ENCODE measurements at regions not wholly inside any gene's neighbourhood (a gene's known extent, or its start where the extent isn't known, plus 50 kb on each side); places are given as distances from the start of the nearest gene placed in this dataset.

DNA sequence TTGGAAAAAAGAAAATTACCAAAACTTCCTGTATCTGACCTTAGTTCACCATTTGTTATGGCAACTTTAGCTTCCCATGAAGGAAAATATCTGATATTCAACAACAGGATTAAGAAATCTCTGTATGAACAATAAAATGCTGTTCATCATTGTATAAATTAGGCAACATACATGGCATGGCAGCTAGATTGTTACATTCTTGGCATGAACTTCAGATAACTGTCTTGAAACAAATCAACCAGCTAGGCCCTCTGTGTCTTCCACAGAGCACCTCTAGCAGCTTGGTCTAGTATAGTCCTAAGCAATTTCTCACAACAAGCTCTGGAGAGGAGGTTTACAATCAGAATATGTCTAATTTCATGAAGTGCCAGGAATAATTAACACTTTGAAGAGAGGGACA is 105.4 kb upstream of the PCDH7 start:
- no peak for DNase-seq

DNA sequence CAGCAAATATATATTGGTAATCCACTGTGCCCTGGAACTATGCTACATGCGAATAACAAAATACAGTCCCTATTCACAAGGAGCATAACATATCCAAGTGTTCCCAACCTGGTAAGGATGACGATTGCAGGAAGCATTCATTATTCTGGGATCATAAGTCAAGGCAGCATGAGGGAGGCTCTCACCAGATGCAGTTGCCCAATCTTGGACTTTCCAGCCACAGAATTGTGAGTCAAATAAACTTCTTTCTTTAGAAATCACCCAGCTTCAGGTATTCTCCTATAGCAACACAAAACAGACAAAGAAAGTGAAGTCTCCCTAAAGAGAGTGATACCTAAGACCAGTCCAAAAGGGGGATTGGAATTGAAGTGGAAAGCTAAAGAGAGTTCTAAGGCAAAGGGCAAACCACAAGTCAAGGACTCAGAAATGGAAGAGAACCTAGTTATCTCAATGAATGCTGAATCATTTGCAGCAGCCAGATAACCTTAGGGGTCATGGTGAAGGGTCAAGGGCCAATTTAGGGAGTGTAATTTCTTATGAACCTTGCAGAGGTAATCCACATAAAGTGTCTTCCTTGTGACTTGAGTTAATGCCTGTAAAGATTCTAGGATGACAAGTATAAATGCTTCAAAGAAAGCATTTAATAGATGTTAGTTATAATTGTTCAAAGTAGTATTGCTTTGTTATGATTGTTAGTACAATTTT is 103.1 kb upstream of the PCDH7 start:
- DNase-seq = no peak

DNA sequence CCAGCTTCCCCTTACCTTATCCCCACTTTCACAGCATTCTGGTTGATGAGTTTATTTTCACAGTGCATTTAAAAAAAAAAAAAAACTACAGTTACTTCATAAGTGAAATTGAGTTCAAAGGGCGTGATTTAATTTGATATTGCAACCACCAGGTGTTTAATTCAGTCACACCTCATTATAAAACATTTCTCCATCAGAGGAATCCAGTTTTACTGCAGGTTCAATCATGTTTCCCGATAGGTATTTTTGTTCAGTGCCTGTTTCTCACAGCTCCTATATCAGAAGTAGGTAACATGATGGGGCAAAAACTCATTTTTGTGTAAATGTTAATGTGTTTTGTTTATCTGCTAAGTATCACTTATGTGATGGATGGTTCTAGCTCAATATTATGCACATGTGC is 102.3 kb upstream of the PCDH7 start:
- DNase-seq = no peak

DNA sequence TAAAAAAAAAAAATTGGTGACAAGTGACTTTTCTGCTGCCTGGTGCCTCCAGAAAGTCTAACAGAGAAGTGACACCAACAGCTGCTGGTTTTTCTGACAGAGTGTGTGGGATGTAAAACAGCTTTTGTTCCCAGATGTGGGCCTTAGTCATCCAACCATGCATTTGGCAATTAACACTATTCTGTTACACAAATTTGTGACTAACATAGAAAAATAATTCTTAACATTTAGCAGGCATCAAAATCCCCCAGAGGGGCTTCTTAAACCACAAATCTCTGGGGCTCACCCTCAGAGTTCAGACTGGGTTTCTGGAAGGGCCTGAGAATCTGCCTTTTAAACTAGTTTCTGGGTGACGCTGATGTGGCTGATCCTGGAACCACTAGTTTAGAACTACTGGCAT is 100.5 kb upstream of the PCDH7 start:
- no peak for DNase-seq

DNA sequence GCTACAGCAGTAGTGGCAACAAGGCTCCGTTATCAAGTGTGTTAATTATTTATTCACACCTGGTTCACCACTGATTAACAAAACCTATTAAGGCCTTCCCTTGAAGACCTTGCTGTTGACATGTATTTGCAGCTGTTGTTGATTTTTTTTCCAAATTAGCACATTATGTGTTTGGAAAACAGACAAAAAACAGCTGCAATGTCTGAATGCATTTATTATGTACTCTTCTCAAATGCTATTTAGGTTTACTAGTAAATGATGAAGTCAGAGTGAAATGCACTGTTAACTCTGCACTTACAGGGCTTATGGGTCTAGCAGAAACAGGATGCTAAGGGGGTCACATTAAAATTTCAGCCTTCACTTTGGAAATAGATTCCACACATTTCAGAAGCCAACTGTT is 99.5 kb upstream of the PCDH7 start:
- no peak for DNase-seq

DNA sequence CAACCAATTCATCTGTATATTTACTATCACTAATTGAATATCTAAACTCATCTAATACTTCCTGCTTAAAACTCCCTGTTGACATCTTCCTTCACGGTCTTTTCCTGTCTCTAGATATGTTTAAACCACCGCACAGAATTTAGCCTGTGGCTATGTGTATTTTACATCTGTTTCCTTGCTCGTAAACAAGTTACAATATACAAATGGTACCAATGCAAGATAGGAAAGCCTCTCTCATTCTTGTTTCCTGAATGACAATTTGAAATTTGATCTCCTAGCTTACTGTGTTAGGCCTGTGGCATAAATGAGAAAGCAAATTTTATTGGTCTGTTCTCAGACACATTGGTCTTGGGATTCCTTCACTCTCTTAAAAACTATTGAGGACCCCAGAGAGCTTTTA is 89.7 kb upstream of the PCDH7 start:
- no peak for DNase-seq

DNA sequence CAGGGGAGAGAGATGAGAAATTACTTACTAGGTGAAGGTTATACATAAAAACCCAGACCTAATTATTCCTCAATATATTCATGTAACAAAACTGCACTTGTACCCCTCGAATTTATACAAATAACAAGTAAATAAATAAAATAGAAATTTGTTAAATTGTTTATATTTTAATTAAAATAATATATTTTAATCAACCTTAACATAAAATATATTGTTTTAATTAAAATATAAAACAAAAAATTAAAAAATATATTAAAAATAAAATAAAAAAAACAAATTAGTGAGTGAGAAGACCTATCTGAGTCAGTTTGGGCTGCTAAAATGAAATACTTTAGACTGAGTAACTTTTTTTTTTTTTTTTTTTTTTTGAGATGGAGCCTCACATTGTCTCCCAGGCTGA is 87.4 kb upstream of the PCDH7 start:
- no peak for DNase-seq

DNA sequence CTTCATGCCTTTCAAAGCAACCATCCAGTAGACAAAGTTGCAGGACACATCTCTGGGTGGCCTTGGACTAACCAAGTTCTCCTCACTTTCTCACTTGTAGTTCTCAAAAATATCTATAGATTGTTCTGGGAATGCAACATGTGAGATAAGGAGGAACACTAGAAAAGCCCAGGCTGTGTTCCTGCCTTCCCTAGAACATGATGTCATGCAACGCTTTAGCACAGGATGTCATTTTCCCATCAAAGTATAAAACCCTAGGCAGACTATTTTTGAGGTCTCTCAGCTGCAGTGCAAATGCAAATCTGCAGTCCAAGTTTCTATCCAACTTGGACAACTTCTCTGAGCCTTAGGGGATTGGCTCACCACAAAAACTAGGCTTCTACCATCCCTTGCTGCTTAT is 78.8 kb upstream of the PCDH7 start:
- DNase-seq = no peak

DNA sequence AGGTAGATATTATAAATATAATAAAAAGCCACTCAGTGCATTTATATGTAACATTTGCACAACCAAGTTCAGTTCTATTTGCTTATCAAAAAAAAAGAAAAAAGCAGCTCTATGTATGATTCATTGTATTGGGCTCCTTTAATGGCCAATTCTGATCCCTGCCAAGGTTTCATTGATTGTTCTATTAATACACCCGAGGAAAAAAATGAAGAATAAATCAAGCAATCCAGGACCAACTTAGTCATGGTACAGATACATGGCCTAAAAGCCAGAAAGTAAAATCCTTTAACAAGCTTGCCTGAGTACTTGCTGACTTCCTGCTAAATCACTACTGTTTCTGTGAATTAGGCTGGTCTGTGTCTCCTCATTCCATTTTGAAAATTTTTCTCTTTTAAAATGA is 77.6 kb upstream of the PCDH7 start:
- DNase-seq = no peak

DNA sequence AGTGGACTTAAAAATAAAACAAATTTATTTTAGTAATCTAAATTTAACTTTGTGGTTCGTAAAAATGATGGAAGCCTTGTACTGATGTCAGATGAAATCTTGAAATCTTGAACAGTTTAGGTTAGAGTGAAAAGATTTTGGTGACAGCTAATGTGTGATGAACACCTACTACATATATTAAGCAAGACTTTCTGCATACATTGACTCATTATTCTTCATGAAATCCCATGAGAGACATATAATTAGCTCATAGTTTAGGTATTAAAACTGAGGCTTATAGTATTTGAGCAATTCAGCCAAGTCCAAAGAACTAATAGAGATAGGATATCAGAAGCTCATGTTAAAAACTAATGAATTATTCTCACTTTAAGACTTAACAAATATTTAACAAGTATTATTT is 66.9 kb upstream of the PCDH7 start:
- DNase-seq = no peak

DNA sequence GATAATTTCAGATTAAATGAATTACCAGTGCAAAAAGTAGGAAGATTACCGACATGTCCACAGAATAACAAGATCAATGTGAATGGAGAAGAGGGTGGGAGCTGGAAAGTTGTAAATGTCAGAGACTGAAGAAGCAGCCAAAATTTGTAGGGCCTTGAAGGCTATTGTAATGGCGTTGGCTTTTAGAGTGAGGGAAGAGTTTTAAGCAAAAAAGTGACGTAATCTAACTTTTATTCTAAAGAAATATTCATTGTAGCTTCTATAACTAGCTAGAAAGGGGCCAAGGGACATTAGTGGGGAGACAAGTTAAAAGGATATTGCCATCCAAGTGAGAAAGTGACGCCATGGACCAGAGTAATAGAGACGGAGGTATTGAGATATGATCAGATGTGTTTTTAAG is 63.3 kb upstream of the PCDH7 start:
- DNase-seq = no peak

DNA sequence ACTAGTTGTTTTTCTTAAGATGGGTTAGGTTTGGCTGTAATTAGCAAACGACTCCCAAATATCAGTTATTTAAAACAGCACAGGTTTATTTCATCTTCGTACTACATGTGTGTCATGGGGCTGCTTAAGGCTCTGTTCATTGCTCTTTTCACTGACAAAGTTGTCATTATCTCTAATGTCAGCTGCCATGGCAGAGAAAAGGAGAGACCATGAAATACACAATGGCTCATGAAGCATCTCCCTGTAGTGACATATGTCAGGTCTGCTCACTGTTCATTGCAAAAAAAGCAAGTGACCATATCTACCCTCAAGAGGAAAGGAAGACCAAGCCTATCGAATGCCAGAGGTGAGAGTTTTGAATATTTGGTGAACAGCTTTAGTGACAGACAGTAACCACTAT is 52.2 kb upstream of the PCDH7 start:
- DNase-seq = no peak

DNA sequence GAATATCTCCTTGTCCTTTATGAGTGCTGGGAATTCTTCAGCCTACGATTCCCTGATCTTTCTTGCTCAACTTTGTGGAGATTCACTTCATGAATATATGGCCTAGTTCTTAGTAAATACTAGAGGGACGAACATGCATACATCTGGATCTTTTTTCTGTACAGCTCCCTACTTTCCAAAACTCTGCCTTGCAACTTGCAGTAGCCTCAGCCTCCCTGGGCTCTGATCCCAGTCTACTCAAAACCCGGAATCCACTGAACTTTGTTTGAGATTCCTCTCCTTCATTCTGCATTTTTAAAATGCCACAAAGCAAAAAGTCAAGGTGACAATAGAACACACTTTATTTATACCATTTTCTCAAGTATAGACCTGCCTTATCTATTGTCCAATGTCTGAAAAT is 50.0 kb upstream of the PCDH7 start:
- DNase-seq = no peak
